Nephron (organoid): ENCODE measurements at regions not wholly inside any gene's neighbourhood (a gene's known extent, or its start where the extent isn't known, plus 50 kb on each side); places are given as distances from the start of the nearest gene placed in this dataset.

Source experiments
- H3K27ac Mint-ChIP-seq, 3 experiments: 2 replicates each; pipeline ENCODE4 v1.8.0; 2020; ENCODE audit warnings: mixed read lengths in 3 of 3, mild to moderate bottlenecking in 2 of 3, moderate library complexity in 1 of 3
- H3K27me3 Mint-ChIP-seq: 2 replicates; pipeline ENCODE4 v1.8.0; 2021; ENCODE audit warnings: low read depth, mild to moderate bottlenecking, moderate library complexity, mixed read lengths
- H3K36me3 Mint-ChIP-seq: 2 replicates; pipeline ENCODE4 v1.8.0; 2020; ENCODE audit warnings: low read depth, mixed read lengths
- H3K4me1 Mint-ChIP-seq: 2 replicates; pipeline ENCODE4 v1.8.0; 2020; ENCODE audit warnings: mixed read lengths
- H3K4me3 Mint-ChIP-seq, 3 experiments: 2 replicates each; pipeline ENCODE4 v1.8.0; 2020; ENCODE audit warnings: mild to moderate bottlenecking in 3 of 3, mixed read lengths in 3 of 3, moderate library complexity in 2 of 3
- H3K9me3 Mint-ChIP-seq: 2 replicates; pipeline ENCODE4 v1.8.0; 2020; ENCODE audit warnings: mixed read lengths
- TF ChIP-seq, protein P1 (sequence below), 3 experiments: fragments of 200-600 bp; sonication (generic); IDR thresholded peaks; one replicate each; pipeline ENCODE4 v1.5.0; 2021; ENCODE audit warnings: antibody characterized with exemption in 3 of 3; ENCODE audit not compliant: unreplicated experiment in 3 of 3

DNA sequence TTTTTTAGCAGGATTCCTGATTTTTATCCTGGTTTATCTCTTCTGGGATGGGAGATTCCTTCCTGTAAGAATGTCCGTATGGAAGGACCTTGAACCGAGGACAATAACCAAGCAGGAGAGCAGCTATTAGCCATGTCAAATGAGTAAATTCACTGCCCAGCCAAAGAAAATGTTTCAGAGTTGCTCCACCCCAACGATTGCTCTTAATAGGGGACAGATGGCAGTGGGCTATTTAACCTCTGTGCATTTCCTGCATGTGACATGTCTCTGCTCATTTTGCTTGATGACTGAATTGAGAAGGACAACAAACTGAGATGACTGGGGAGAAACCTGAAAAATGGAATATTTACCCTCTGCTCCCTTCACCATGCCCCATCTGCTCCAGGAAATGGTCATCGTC lies 479.9 kb upstream of the ZNF462 start:
- TF ChIP-seq, protein P1, sequence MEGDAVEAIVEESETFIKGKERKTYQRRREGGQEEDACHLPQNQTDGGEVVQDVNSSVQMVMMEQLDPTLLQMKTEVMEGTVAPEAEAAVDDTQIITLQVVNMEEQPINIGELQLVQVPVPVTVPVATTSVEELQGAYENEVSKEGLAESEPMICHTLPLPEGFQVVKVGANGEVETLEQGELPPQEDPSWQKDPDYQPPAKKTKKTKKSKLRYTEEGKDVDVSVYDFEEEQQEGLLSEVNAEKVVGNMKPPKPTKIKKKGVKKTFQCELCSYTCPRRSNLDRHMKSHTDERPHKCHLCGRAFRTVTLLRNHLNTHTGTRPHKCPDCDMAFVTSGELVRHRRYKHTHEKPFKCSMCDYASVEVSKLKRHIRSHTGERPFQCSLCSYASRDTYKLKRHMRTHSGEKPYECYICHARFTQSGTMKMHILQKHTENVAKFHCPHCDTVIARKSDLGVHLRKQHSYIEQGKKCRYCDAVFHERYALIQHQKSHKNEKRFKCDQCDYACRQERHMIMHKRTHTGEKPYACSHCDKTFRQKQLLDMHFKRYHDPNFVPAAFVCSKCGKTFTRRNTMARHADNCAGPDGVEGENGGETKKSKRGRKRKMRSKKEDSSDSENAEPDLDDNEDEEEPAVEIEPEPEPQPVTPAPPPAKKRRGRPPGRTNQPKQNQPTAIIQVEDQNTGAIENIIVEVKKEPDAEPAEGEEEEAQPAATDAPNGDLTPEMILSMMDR (IDR thresholded peaks at IDR 0.05; ENCODE audit: unreplicated experiment in 3 of 3), result no peak
- Mint-ChIP-seq H3K9me3 (no peaks in the 10 kb centered on the region), H3K36me3 (no peaks in the 10 kb centered on the region), H3K27ac (no peak overlapping the region), H3K27me3 (no peaks in the 10 kb centered on the region), H3K4me1 (no peaks in the 10 kb centered on the region), H3K4me3 (no peak overlapping the region)

DNA sequence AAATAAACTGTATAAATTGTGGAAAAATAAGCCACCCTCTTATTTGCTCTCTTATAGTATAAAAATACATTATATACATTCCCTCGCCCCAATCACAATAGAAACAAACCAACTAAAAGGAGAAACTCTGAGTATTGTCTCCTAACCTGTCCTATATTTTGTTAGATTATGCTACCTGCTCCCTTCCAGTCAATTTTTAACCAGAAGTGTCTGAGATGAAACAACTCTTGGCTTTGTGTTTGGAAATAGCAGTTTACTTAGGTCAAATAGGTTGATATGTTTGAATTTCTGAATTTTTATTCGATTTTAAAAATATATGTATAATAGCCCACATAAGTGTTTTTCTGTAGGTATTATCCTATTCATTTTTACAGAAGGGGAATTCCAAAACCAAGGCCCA lies 475.0 kb upstream of the ZNF462 start:
- no peaks in the 10 kb centered on the region for H3K4me1 Mint-ChIP-seq

DNA sequence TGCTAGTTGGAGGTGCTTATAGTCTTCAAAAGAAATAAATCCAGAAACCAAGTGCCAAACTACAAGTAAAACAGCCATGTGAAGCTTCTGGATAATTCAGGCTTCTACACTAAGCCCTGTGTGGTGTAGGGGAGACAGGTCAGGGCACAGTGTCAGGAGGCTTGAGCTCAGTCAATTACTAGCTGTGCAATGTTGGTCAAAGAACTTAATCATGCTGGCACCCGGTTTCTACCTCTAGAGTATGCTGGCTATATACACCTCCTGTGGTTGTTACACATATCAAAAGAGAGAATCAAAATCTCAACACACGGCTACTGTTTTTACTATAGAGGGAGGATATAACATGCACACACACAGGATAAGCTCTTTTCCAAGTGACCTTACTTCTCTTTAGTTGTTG lies 469.7 kb upstream of the ZNF462 start:
- H3K27me3 Mint-ChIP-seq, result no peaks in the 10 kb centered on the region

More for the DNA sequence above, 475.0 kb upstream of the ZNF462 start:
- no peak overlapping the region for H3K4me3 Mint-ChIP-seq
- no peaks in the 10 kb centered on the region for H3K27me3 Mint-ChIP-seq
- no peak overlapping the region for H3K27ac Mint-ChIP-seq
- H3K36me3 Mint-ChIP-seq, result no peaks in the 10 kb centered on the region
- H3K9me3 Mint-ChIP-seq, result no peaks in the 10 kb centered on the region
- TF ChIP-seq, protein P1 (IDR thresholded peaks at IDR 0.05; ENCODE audit: unreplicated experiment in 3 of 3), result no peak

DNA sequence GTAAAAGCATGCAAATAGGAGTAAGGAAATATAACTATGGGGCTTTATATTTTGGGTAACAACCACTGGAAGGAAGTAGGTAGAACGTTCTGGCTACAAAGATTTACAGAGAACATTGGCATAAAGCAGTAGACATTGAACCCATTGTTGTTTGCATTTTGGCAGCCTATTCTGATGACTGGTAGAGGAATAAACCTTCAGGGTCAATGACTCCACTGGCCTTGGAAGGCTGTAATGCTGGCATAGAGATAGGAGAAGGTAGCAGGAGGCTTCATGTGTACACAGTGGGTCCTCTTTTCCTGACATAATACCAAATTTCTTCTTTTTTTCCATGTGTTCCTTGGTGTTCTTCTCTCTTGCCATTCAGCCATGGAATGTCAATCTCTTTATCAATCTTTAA lies 462.8 kb upstream of the ZNF462 start:
- TF ChIP-seq, protein P1 (IDR thresholded peaks at IDR 0.05; ENCODE audit: unreplicated experiment in 3 of 3), result no peak
- Mint-ChIP-seq H3K9me3 (no peaks in the 10 kb centered on the region), H3K4me3 (no peak overlapping the region), H3K27ac (no peak overlapping the region), H3K4me1 (no peaks in the 10 kb centered on the region), H3K36me3 (no peaks in the 10 kb centered on the region), H3K27me3 (no peaks in the 10 kb centered on the region)

More for the DNA sequence above, 469.7 kb upstream of the ZNF462 start:
- no peaks in the 10 kb centered on the region for H3K9me3 Mint-ChIP-seq
- TF ChIP-seq, protein P1 (IDR thresholded peaks at IDR 0.05; ENCODE audit: unreplicated experiment in 3 of 3), result no peak
- H3K4me1 Mint-ChIP-seq, result no peaks in the 10 kb centered on the region
- no peak overlapping the region for H3K4me3 Mint-ChIP-seq
- no peak overlapping the region for H3K27ac Mint-ChIP-seq
- H3K36me3 Mint-ChIP-seq, result no peaks in the 10 kb centered on the region

DNA sequence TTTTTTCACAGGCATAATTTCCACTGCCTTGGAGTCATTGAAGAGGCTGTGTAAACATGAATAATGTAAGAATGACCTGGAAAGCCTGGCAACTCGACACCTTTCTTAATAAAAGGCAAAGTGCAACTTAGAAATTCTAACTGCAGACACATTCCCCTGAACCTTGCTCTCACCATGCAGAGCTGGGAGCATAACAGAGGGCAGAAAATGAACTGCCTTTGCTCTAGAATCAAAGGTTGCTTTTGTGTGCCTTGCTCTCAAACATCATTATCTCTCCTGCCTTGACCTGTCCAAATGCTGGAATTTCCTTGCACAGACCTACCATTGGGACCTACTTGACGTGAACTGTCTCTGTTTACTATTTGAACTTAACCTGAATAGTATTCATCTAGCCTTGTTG lies 462.0 kb upstream of the ZNF462 start:
- Mint-ChIP-seq H3K36me3 (no peaks in the 10 kb centered on the region), H3K4me3 (no peak overlapping the region), H3K4me1 (no peaks in the 10 kb centered on the region), H3K27ac (no peak overlapping the region), H3K9me3 (no peaks in the 10 kb centered on the region), H3K27me3 (no peaks in the 10 kb centered on the region)
- TF ChIP-seq, protein P1 (IDR thresholded peaks at IDR 0.05; ENCODE audit: unreplicated experiment in 3 of 3), result no peak

DNA sequence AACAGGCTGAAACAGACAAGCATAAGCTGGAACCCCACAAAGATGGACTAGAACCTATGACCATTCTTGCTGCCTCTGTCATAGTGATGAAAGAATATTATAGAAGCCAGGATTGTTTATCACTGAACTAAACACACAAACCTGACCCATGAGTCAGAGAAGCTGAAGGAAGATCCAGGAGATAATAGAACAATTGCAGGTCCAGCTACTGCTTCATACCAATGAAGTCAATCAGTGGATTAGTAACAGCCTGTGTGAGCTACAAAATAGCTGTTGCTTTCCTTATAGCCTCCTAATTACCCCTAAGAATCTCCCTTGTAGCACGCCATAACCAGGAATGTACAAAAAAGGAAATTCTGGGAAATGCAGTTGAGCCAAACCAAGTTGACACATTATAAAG lies 459.9 kb upstream of the ZNF462 start:
- Mint-ChIP-seq H3K27me3 (no peaks in the 10 kb centered on the region), H3K36me3 (no peaks in the 10 kb centered on the region), H3K4me1 (no peaks in the 10 kb centered on the region), H3K9me3 (no peaks in the 10 kb centered on the region), H3K27ac (no peak overlapping the region), H3K4me3 (no peak overlapping the region)
- TF ChIP-seq, protein P1 (IDR thresholded peaks at IDR 0.05; ENCODE audit: unreplicated experiment in 3 of 3), result no peak
